Breast epithelium (tissue), 4 donors: ENCODE measurements at regions not wholly inside any gene's neighbourhood (a gene's known extent, or its start where the extent isn't known, plus 50 kb on each side); places are given as distances from the start of the nearest gene placed in this dataset.

Experiments used
- DNase-seq, 2 donors: peaks; one replicate each; pipeline ENCODE4 v3.0.0-alpha.2; 2019; ENCODE audit warnings: low spot score in 2 of 2
- H3K27ac ChIP-seq, 2 donors: fragments of 200-600 bp; sonication (generic) in 1 of 2; one replicate each; pipeline ENCODE4 v1.5.1; 2016 to 2019; ENCODE audit warnings: mild to moderate bottlenecking in 1 of 2
- H3K27me3 ChIP-seq, 2 donors: fragments of 200-600 bp; sonication (generic) in 1 of 2; one replicate each; pipeline versions ENCODE4 v1.5.1 to v1.6.0; 2017 to 2019; ENCODE audit warnings: control low read depth in 1 of 2, mild to moderate bottlenecking in 1 of 2
- H3K36me3 ChIP-seq: fragments of 200-600 bp; one replicate; pipeline ENCODE4 v1.5.1; 2019
- H3K4me1 ChIP-seq, 2 donors: fragments of 200-600 bp; sonication (generic); one replicate each; pipeline ENCODE4 v1.5.1; 2016 to 2019; ENCODE audit warnings: control low read depth in 1 of 2
- H3K4me3 ChIP-seq, 3 donors: fragments of 200-600 bp; sonication (generic); 1 replicate in 2 of 3; 2 replicates in 1 of 3; pipeline ENCODE4 v1.5.1; 2016 to 2019; ENCODE audit warnings: mild to moderate bottlenecking in 3 of 3, moderate library complexity in 2 of 3
- H3K9me3 ChIP-seq, 2 donors: fragments of 200-600 bp; sonication (generic) in 1 of 2; one replicate each; pipeline ENCODE4 v1.5.1; 2016 to 2019; ENCODE audit warnings: control low read depth in 1 of 2
- POLR2A ChIP-seq: fragments of 450-650 bp; IDR thresholded peaks from one replicate; pipeline ENCODE4 v1.6.1; 2016; ENCODE audit warnings: antibody characterized with exemption, mild to moderate bottlenecking, moderate library complexity
- POLR2AphosphoS5 ChIP-seq, 3 donors: sonication (generic); formaldehyde crosslinking; IDR thresholded peaks; one replicate each; pipeline ENCODE4 v1.6.1; 2017; ENCODE audit warnings: antibody characterized with exemption in 3 of 3
- intact Hi-C: fragments of 100-400 bp; cut with DNase I; formaldehyde crosslinking; loops from one replicate; pipeline ENCODE4 v1.15.1; 2023; ENCODE audit warnings: low total_unique reads
- TF ChIP-seq, protein P1 (sequence below), 3 donors: fragments of 450-650 bp; IDR thresholded peaks; one replicate each; pipeline ENCODE4 v1.5.1; 2016 to 2017; ENCODE audit warnings: antibody characterized with exemption in 3 of 3, mild to moderate bottlenecking in 3 of 3, moderate library complexity in 3 of 3

- Histone ChIP-seq H3K4me3 (no peak overlapping the region), H3K36me3 (no peaks in the 10 kb centered on the region), H3K27ac (no peak overlapping the region), H3K9me3 (no peaks in the 10 kb centered on the region), H3K27me3 (no peaks in the 10 kb centered on the region), H3K4me1 (no peaks in the 10 kb centered on the region)
- intact Hi-C loops = loop anchor here (10.0 kb wide), 1 partner anchor 705 kb away; no protein-coding TSS in a partner anchor
- no peak for DNase-seq
- TF ChIP-seq POLR2A = no peak
- no peak for TF ChIP-seq POLR2AphosphoS5 (IDR thresholded peaks at IDR 0.05)
- TF ChIP-seq, protein P1, sequence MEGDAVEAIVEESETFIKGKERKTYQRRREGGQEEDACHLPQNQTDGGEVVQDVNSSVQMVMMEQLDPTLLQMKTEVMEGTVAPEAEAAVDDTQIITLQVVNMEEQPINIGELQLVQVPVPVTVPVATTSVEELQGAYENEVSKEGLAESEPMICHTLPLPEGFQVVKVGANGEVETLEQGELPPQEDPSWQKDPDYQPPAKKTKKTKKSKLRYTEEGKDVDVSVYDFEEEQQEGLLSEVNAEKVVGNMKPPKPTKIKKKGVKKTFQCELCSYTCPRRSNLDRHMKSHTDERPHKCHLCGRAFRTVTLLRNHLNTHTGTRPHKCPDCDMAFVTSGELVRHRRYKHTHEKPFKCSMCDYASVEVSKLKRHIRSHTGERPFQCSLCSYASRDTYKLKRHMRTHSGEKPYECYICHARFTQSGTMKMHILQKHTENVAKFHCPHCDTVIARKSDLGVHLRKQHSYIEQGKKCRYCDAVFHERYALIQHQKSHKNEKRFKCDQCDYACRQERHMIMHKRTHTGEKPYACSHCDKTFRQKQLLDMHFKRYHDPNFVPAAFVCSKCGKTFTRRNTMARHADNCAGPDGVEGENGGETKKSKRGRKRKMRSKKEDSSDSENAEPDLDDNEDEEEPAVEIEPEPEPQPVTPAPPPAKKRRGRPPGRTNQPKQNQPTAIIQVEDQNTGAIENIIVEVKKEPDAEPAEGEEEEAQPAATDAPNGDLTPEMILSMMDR (IDR thresholded peaks at IDR 0.05) = no peak
Observed at GRCh38 chr11:80980227-80980626, 1539.4 kb upstream of the TENM4 start.

DNA sequence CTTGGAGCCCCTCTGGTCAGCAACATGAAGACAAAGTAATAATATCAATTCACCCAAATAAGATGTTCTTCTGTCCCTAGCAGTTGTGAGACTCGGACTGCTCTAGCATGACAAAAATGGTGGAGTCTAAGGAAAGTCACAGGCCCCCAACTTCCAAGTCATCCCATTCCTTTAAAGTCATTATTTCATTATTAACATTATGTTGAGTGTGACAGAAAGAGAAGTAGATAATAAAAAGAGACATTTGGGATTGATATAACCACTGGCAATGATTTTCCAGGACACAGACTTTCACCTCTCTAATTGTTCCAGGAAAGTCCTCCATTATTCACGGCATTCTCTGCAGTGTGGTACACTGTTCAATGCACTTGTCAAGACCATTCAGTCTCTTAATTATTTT lies 1533.0 kb upstream of the TENM4 start:
- no peak overlapping the region for H3K27ac ChIP-seq
- H3K4me1 ChIP-seq = no peaks in the 10 kb centered on the region
- no peak overlapping the region for H3K4me3 ChIP-seq
- no peak for DNase-seq
- TF ChIP-seq POLR2A (no peak), POLR2AphosphoS5 (IDR thresholded peaks at IDR 0.05) (no peak)
- TF ChIP-seq, protein P1 (IDR thresholded peaks at IDR 0.05) = no peak
- no peaks in the 10 kb centered on the region for H3K36me3 ChIP-seq
- no peaks in the 10 kb centered on the region for H3K9me3 ChIP-seq
- intact Hi-C loops = no loop called here
- H3K27me3 ChIP-seq = no peaks in the 10 kb centered on the region

GRCh38 chr11:80970037-80970436 lies 1529.2 kb upstream of the TENM4 start:
- no peak overlapping the region for H3K4me3 ChIP-seq
- TF ChIP-seq POLR2A (no peak), POLR2AphosphoS5 (IDR thresholded peaks at IDR 0.05) (no peak)
- TF ChIP-seq, protein P1 (IDR thresholded peaks at IDR 0.05) = no peak
- H3K27ac ChIP-seq = no peak overlapping the region
- H3K9me3 ChIP-seq = no peaks in the 10 kb centered on the region
- H3K27me3 ChIP-seq = no peaks in the 10 kb centered on the region
- no peaks in the 10 kb centered on the region for H3K36me3 ChIP-seq
- no peak for DNase-seq
- H3K4me1 ChIP-seq = no peaks in the 10 kb centered on the region
- intact Hi-C loops = no loop called here

- Histone ChIP-seq H3K9me3 (no peaks in the 10 kb centered on the region), H3K36me3 (no peaks in the 10 kb centered on the region), H3K27me3 (no peaks in the 10 kb centered on the region), H3K4me1 (no peaks in the 10 kb centered on the region), H3K4me3 (no peak overlapping the region), H3K27ac (no peak overlapping the region)
- no peak for DNase-seq
- intact Hi-C loops = no loop called here
- TF ChIP-seq POLR2AphosphoS5 (IDR thresholded peaks at IDR 0.05) = no peak
- no peak for TF ChIP-seq POLR2A
- TF ChIP-seq, protein P1 (IDR thresholded peaks at IDR 0.05) = no peak
Observed at GRCh38 chr11:80967649-80968048, 1526.8 kb upstream of the TENM4 start.

- no peaks in the 10 kb centered on the region for H3K27me3 ChIP-seq
- DNase-seq = no peak
- TF ChIP-seq, protein P1 (IDR thresholded peaks at IDR 0.05) = no peak
- TF ChIP-seq POLR2AphosphoS5 (IDR thresholded peaks at IDR 0.05) (no peak), POLR2A (no peak)
- H3K4me3 ChIP-seq = no peak overlapping the region
- intact Hi-C loops = no loop called here
- H3K27ac ChIP-seq = no peak overlapping the region
- H3K36me3 ChIP-seq = no peaks in the 10 kb centered on the region
- H3K4me1 ChIP-seq = no peaks in the 10 kb centered on the region
- no peaks in the 10 kb centered on the region for H3K9me3 ChIP-seq
Observed at GRCh38 chr11:80960381-80961029, 1519.7 kb upstream of the TENM4 start.
